Naive thymus-derived CD8-positive, alpha-beta T cell (primary cell): ENCODE measurements at regions not wholly inside any gene's neighbourhood (a gene's known extent, or its start where the extent isn't known, plus 50 kb on each side); places are given as distances from the start of the nearest gene placed in this dataset.
A peak's percentile ranks its signal among the peaks of the same experiment; 100 is the strongest.

Experiments used
- ATAC-seq, 2 donors: fragments of 150-1000 bp; cut with Tn5 transposase in 1 of 2; sonication (Bioruptor Pico), chemical (Tn5 transposase) in 1 of 2; 1 replicate in 1 of 2; 2 replicates in 1 of 2; pipeline ENCODE4 v1.10.0; 2021; ENCODE audit warnings: mild to moderate bottlenecking in 2 of 2, moderate library complexity in 2 of 2
- POLR2A ChIA-PET: fragments of 350-600 bp; sonication (Branson Sonifier 250); formaldehyde crosslinking; loops from one replicate; lab custom pipeline; 2021; ENCODE audit warnings: antibody characterized with exemption; lab: Charles Lee
- DNase-seq, 10 donors: peaks; one replicate each; pipeline versions ENCODE4 v3.0.0 to v3.0.0-alpha.2; 2020 to 2022
- H3K27ac Mint-ChIP-seq, 10 donors: one replicate each; pipeline ENCODE4 v1.8.0; 2020 to 2022; ENCODE audit warnings: mild to moderate bottlenecking in 10 of 10, mixed read lengths in 10 of 10, moderate library complexity in 4 of 10, inconsistent platforms in 1 of 10
- H3K27me3 Mint-ChIP-seq, 5 donors: one replicate each; pipeline ENCODE4 v1.8.0; 2021 to 2022; ENCODE audit warnings: mixed read lengths in 5 of 5
- H3K36me3 Mint-ChIP-seq, 3 donors: one replicate each; pipeline ENCODE4 v1.8.0; 2020 to 2022; ENCODE audit warnings: mixed read lengths in 3 of 3, mild to moderate bottlenecking in 2 of 3, inconsistent platforms in 1 of 3
- H3K4me1 Mint-ChIP-seq, 4 donors: one replicate each; pipeline ENCODE4 v1.8.0; 2021 to 2022; ENCODE audit warnings: mixed read lengths in 4 of 4
- H3K4me3 Mint-ChIP-seq, 10 donors: one replicate each; pipeline ENCODE4 v1.8.0; 2020 to 2022; ENCODE audit warnings: mild to moderate bottlenecking in 10 of 10, mixed read lengths in 10 of 10, moderate library complexity in 6 of 10, inconsistent platforms in 1 of 10
- H3K9me3 Mint-ChIP-seq, 9 donors: one replicate each; pipeline ENCODE4 v1.8.0; 2020 to 2022; ENCODE audit warnings: mixed read lengths in 9 of 9, mild to moderate bottlenecking in 3 of 9, inconsistent platforms in 1 of 9, moderate library complexity in 1 of 9

- Mint-ChIP-seq H3K27me3 (peaks cover 0 to 3% (median 0%) of the 10 kb centered on the region in 5 donors), H3K4me3 (no peak overlapping the region), H3K4me1 (no peaks in the 10 kb centered on the region), H3K9me3 (peaks cover 0 to 12% (median 2%) of the 10 kb centered on the region in 9 donors), H3K27ac (no peak overlapping the region), H3K36me3 (no peaks in the 10 kb centered on the region)
- ATAC-seq, result no peak
- DNase-seq, result no peak
- POLR2A ChIA-PET, result no interaction called here
These were observed 94.2 kb upstream of the CADM1 start for GRCh38 chr11:115598257-115598901.

DNA sequence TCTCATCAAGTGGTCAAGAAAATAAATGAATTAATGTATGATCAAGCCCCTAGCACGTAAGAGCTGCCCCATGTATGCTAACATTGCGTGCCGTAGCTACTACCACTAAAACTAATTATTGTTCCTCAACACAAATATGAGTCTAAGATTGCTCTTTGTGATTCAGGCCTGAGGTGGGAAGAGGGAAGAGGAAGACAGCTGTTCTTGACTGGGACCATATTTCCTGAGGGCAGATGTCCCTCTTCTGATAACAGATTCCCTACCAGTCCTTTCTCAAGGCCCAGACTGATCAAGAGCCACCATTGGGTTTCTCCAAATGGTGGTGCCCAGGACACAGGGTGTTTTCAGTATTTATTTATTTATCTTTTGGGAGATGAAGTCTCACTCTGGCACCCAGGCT lies 87.2 kb upstream of the CADM1 start:
- Mint-ChIP-seq H3K9me3 (peaks cover 3 to 16% (median 10%) of the 10 kb centered on the region in 9 donors), H3K27me3 (peaks cover 0 to 6% (median 3%) of the 10 kb centered on the region in 5 donors), H3K4me1 (no peaks in the 10 kb centered on the region), H3K4me3 (no peak overlapping the region), H3K36me3 (peaks cover 0 to 5% (median 0%) of the 10 kb centered on the region in 3 donors), H3K27ac (no peak overlapping the region)
- ATAC-seq, result no peak
- POLR2A ChIA-PET, result no interaction called here
- DNase-seq, result no peak

DNA sequence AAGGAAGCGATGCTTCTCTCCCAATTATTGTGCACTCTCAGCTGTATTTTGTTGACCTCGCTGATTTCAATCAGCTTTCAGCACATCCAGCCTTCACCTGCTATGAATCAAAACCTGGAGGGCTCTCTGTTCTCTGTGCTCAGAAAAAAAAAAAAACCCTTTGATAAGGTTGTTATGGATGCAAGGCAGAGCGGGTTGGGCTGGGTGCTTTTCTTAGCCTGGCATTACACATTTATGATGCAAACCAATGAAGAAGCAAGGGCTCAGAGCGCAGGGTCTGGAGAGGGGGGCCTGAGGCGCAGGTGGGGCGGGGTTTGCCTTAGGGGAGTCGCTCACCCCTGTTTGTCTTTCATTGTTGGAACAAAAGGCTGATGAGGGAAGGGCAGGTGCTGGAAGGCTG lies 86.0 kb upstream of the CADM1 start:
- ATAC-seq (no peak), DNase-seq (no peak)
- no peak overlapping the region for H3K27ac Mint-ChIP-seq
- peaks cover 0 to 14% (median 10%) of the 10 kb centered on the region in 9 donors for H3K9me3 Mint-ChIP-seq
- no peak overlapping the region for H3K4me3 Mint-ChIP-seq
- peaks cover 0 to 6% (median 3%) of the 10 kb centered on the region in 5 donors for H3K27me3 Mint-ChIP-seq
- H3K36me3 Mint-ChIP-seq, result peaks cover 0 to 5% (median 0%) of the 10 kb centered on the region in 3 donors
- POLR2A ChIA-PET, result no interaction called here
- no peaks in the 10 kb centered on the region for H3K4me1 Mint-ChIP-seq

GRCh38 chr11:115587718-115588342 lies 83.6 kb upstream of the CADM1 start:
- H3K27ac Mint-ChIP-seq, result no peak overlapping the region
- no peak overlapping the region for H3K4me3 Mint-ChIP-seq
- DNase-seq (no peak), ATAC-seq (no peak)
- peaks cover 0 to 5% (median 0%) of the 10 kb centered on the region in 3 donors for H3K36me3 Mint-ChIP-seq
- peaks cover 0 to 5% (median 0%) of the 10 kb centered on the region in 5 donors for H3K27me3 Mint-ChIP-seq
- no peaks in the 10 kb centered on the region for H3K4me1 Mint-ChIP-seq
- H3K9me3 Mint-ChIP-seq, result peaks cover 0 to 14% (median 8%) of the 10 kb centered on the region in 9 donors
- POLR2A ChIA-PET, result no interaction called here

GRCh38 chr11:115585361-115586024 lies 81.3 kb upstream of the CADM1 start:
- POLR2A ChIA-PET, result no interaction called here
- ATAC-seq (no peak), DNase-seq (no peak)
- Mint-ChIP-seq H3K4me1 (no peaks in the 10 kb centered on the region), H3K27ac (no peak overlapping the region), H3K4me3 (no peak overlapping the region), H3K36me3 (peaks cover 0 to 5% (median 0%) of the 10 kb centered on the region in 3 donors), H3K27me3 (peaks cover 0 to 3% (median 0%) of the 10 kb centered on the region in 5 donors), H3K9me3 (peaks cover 0 to 16% (median 8%) of the 10 kb centered on the region in 9 donors)

DNA sequence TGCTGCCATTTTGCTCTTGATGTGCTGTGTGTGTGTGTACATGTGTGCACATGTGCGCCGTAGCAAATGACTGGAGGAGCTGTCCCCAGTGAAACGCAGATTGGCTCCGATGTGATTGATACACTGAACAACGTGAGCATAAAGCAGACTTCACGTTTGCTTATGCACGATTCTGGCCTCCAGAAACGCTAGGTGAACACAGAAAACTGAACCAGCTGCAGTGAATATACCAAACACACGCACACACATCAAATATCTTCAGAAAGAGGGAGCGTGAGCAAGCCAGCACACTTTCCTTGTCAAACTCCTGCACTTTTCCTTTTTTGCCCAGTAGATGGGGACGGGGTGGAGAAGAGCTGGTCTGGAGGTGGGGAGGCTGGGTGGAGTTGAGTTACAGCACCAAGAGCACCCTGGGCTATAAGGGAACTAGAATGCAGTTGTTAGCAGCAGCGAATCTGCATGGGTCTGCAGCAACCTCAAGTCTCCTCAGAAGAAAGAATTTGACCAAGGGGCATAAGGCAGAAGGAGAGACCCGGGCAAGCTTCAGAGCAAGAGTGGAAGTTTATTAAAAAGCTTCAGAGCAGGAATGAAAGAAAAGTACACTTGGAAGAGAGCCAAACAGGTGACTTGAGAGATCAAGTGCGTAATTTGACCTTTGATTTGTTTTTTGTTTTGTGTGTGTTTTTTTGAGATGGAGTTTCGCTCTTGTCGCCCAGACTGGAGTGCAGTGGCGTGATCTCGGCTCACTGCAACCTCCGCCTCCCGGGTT lies 77.8 kb upstream of the CADM1 start:
- peaks cover 0 to 6% (median 0%) of the 10 kb centered on the region in 9 donors for H3K9me3 Mint-ChIP-seq
- DNase-seq (no peak), ATAC-seq (no peak)
- peaks cover 0 to under 1% (median 0%) of the 10 kb centered on the region in 4 donors for H3K4me1 Mint-ChIP-seq
- H3K36me3 Mint-ChIP-seq, result no peaks in the 10 kb centered on the region
- H3K27ac Mint-ChIP-seq, result no peak overlapping the region
- H3K4me3 Mint-ChIP-seq, result no peak overlapping the region
- H3K27me3 Mint-ChIP-seq, result peaks cover 0 to 10% (median 3%) of the 10 kb centered on the region in 5 donors
- POLR2A ChIA-PET, result no interaction called here

DNA sequence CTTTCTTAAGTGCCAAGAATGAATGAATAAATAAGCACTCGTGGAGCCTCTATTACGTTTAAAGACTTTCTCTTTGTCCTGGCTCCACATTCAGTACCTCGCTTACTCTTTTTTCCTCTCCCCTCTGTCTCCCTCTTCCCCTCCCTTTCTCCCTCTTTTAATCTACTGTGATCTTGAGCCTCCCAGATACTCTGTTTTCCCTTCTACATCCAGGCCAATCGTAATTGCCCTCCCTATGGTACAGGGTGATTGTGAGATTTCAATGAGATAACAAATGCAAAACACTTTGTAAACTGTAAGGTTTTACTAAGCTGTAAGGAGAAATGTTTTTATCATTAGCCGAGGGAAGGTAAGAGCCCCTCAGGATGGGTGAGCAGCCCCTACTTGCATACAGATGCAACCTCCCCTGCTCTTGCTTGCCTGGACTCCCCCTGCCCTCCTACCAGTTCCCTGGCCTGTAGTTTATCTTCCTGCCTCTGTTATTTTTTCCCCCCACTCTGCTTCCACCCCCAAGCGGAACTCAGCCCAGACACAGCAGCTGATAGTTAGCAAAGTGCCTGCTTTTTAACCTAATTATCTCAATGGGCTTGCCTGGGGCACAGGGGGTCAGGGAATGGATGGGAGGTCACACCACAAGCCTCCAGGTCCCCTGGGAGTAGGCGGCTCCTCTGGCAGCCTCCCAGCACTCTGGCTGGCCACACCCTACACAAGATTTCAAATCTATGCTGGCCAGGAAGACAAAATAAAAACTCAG lies 76.9 kb upstream of the CADM1 start:
- POLR2A ChIA-PET, result no interaction called here
- Mint-ChIP-seq H3K4me3 (no peak overlapping the region), H3K9me3 (peaks cover 0 to 4% (median 0%) of the 10 kb centered on the region in 9 donors), H3K36me3 (no peaks in the 10 kb centered on the region), H3K27ac (peak overlapping the region in 1 of 10 donors; percentile 31), H3K4me1 (peaks cover 0 to 2% (median 0%) of the 10 kb centered on the region in 4 donors), H3K27me3 (peaks cover 0 to 12% (median 4%) of the 10 kb centered on the region in 5 donors)
- ATAC-seq (no peak), DNase-seq (no peak)

DNA sequence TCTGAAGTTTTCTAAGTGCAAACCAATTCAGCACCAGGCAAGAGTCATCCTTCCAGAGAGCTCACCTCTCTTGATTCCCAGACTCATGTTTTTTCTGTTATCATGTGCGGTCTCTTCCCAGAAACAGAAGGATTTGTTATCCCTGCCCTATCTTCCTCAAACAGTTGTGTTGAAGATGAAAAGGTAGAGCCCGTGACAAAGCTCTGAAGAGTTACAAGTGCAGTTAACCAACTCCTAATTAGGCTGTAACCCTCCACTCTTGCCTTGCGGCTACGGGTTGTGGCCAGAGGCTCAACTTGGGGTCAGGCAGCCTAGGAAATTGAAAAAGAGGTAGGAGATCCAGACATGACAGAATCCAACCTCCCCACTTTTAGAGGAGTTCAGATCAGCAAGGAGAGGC lies 76.2 kb upstream of the CADM1 start:
- Mint-ChIP-seq H3K27ac (no peak overlapping the region), H3K36me3 (no peaks in the 10 kb centered on the region), H3K9me3 (peaks cover 0 to 4% (median 0%) of the 10 kb centered on the region in 9 donors), H3K27me3 (peaks cover 0 to 12% (median 4%) of the 10 kb centered on the region in 5 donors), H3K4me1 (peaks cover 0 to 2% (median 0%) of the 10 kb centered on the region in 4 donors), H3K4me3 (no peak overlapping the region)
- POLR2A ChIA-PET, result no interaction called here
- DNase-seq (no peak), ATAC-seq (no peak)

DNA sequence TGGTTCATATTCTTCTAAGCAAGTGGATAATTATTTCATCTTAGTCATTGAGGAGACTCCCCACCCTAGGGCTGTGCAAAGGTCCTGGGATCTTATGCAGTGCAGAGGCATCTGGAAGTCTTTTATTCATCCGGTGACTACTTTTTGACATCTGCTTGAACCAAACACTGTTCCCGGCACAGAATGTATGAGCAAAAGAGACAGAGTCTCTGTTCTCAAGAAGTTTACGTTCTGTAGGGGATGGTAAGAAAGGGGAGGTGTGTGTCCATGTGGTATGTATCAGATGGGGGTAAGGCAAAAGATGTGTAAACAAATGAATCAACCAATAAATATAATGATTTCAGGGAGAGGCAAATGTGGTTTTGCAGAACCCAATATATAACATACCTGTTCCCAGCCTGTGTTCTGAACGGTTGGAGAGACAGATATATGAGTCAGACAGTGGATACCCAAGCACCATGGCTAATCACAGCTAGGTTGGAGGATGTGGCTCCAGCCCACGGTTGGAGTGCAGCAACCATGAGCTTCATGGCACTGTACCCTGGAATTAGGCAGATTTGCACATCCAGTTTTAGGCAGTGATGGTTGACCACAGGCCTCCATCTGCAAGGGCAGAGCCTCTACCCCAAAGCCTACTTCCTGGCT lies 75.1 kb upstream of the CADM1 start:
- H3K27me3 Mint-ChIP-seq, result peaks cover 0 to 12% (median 4%) of the 10 kb centered on the region in 5 donors
- peaks cover 0 to 2% (median 0%) of the 10 kb centered on the region in 4 donors for H3K4me1 Mint-ChIP-seq
- H3K4me3 Mint-ChIP-seq, result no peak overlapping the region
- no peak overlapping the region for H3K27ac Mint-ChIP-seq
- H3K9me3 Mint-ChIP-seq, result peaks cover 0 to 4% (median 0%) of the 10 kb centered on the region in 9 donors
- POLR2A ChIA-PET, result no interaction called here
- no peaks in the 10 kb centered on the region for H3K36me3 Mint-ChIP-seq
- no peak for ATAC-seq
- no peak for DNase-seq

DNA sequence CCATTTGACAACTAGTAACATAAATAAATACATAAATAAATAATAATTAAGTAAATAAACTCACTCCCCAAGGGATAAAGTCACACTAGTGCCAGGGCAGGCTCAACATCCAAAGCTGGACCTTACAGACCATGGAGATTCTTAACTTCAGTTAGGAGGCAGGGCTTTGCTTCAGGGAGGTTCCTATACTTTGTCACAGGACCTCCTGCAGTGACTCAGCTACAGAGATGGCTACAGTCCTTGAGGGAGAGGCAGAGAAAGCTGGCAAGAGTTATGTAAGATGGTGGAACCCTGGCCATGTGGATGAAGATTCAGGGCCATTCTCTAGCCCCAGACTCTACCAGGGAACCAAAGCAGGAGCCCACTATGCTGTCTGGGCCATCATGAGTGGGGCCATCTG lies 74.1 kb upstream of the CADM1 start:
- DNase-seq, result no peak
- POLR2A ChIA-PET, result no interaction called here
- Mint-ChIP-seq H3K9me3 (peaks cover 0 to 6% (median 0%) of the 10 kb centered on the region in 9 donors), H3K27me3 (peaks cover 0 to 12% (median 4%) of the 10 kb centered on the region in 5 donors), H3K36me3 (no peaks in the 10 kb centered on the region), H3K4me1 (peaks cover 0 to 2% (median 0%) of the 10 kb centered on the region in 4 donors), H3K4me3 (no peak overlapping the region), H3K27ac (no peak overlapping the region)
- no peak for ATAC-seq

DNA sequence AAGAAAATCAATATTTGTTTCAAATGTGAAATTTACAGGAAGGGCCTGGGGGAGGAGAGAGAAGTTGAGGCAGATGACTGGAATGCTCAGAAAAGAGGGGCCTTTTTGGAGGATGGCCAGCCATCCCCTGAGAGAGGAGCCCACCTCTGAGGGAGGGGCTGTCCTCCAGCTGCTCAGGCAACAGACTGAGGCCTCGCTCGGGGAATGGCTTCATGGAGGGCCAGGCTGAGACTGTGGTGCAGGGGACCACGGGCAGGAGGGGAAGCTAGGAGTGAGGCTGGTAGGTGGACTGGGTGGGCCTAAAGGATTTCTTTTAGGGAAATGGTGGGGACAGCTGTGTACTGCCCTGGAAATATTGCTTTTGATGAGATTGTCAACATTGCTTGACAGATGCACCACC lies 73.5 kb upstream of the CADM1 start:
- POLR2A ChIA-PET, result no interaction called here
- Mint-ChIP-seq H3K4me1 (peaks cover 0 to 2% (median 0%) of the 10 kb centered on the region in 4 donors), H3K27me3 (peaks cover 0 to 12% (median 4%) of the 10 kb centered on the region in 5 donors), H3K36me3 (no peaks in the 10 kb centered on the region), H3K27ac (no peak overlapping the region), H3K9me3 (peaks cover 0 to 4% (median 0%) of the 10 kb centered on the region in 9 donors), H3K4me3 (no peak overlapping the region)
- DNase-seq (no peak), ATAC-seq (no peak)
